T47D (cell line): ENCODE measurements at regions not wholly inside any gene's neighbourhood (a gene's known extent, or its start where the extent isn't known, plus 50 kb on each side); places are given as distances from the start of the nearest gene placed in this dataset.

ENCODE experiments used
- DNase-seq, 2 experiments: peaks; one replicate each; pipeline versions ENCODE4 v3.0.0 to v3.0.0-alpha.2; 2011 to 2012; ENCODE audit warnings: low read depth in 1 of 2, low spot score in 1 of 2
- JUND ChIP-seq: IDR thresholded peaks from 2 replicates; pipeline ENCODE4 v1.6.1; 2012; ENCODE audit warnings: low read depth
- in situ Hi-C: cut with HindIII; loops from 2 replicates; pipeline ENCODE4 v1.10.0; 2016; ENCODE audit warnings: low sequenced_read_pairs, low pct_unique_long_range_greater_than_20kb

- no peak for DNase-seq
Observed at GRCh38 chr1:239322369-239322768, 64.0 kb upstream of the CHRM3 start.

GRCh38 chr1:239321877-239322276, 64.5 kb upstream of the CHRM3 start:
- in situ Hi-C loops, result no loop called here
- no peak for DNase-seq
- TF ChIP-seq JUND, result no peak

More at GRCh38 chr1:239322369-239322768, 64.0 kb upstream of the CHRM3 start:
- TF ChIP-seq JUND, result no peak
- in situ Hi-C loops, result no loop called here

GRCh38 chr1:239317948-239318347, 68.4 kb upstream of the CHRM3 start:
- TF ChIP-seq JUND, result no peak
- DNase-seq, result no peak
- in situ Hi-C loops, result no loop called here

- TF ChIP-seq JUND, result no peak
- DNase-seq, result no peak
- in situ Hi-C loops, result no loop called here
Observed at GRCh38 chr1:239315631-239316217, 70.6 kb upstream of the CHRM3 start.

GRCh38 chr1:239311331-239311730, 75.0 kb upstream of the CHRM3 start:
- no peak for TF ChIP-seq JUND
- in situ Hi-C loops, result no loop called here
- no peak for DNase-seq

- DNase-seq, result peak; percentile 17 to 68
- no peak for TF ChIP-seq JUND
- in situ Hi-C loops, result no loop called here
Observed at GRCh38 chr1:239308701-239309333, 77.6 kb upstream of the CHRM3 start.

- no peak for DNase-seq
- in situ Hi-C loops, result no loop called here
- TF ChIP-seq JUND, result no peak
Observed at GRCh38 chr1:239307886-239308285, 78.5 kb upstream of the CHRM3 start.

- no peak for TF ChIP-seq JUND
- no peak for DNase-seq
- in situ Hi-C loops, result no loop called here
Observed at GRCh38 chr1:239306426-239306825, 79.9 kb upstream of the CHRM3 start.

- DNase-seq, result no peak
- no peak for TF ChIP-seq JUND
- in situ Hi-C loops, result no loop called here
Observed at GRCh38 chr1:239303289-239303688, 83.1 kb upstream of the CHRM3 start.

- no peak for TF ChIP-seq JUND
- no peak for DNase-seq
- in situ Hi-C loops, result no loop called here
Observed at GRCh38 chr1:239302696-239303095, 83.7 kb upstream of the CHRM3 start.

GRCh38 chr1:239301251-239301650, 85.1 kb upstream of the CHRM3 start:
- TF ChIP-seq JUND, result no peak
- in situ Hi-C loops, result no loop called here
- no peak for DNase-seq

GRCh38 chr1:239297910-239298309, 88.5 kb upstream of the CHRM3 start:
- in situ Hi-C loops, result no loop called here
- TF ChIP-seq JUND, result no peak
- DNase-seq, result no peak

GRCh38 chr1:239293350-239294110, 92.8 kb upstream of the CHRM3 start:
- in situ Hi-C loops, result no loop called here

More at GRCh38 chr1:239293350-239294110, 92.8 kb upstream of the CHRM3 start:
- no peak for TF ChIP-seq JUND
- peak in 1 of 2 experiments; percentile 13 for DNase-seq
